Neuron (in vitro differentiated cells): ENCODE measurements at regions not wholly inside any gene's neighbourhood (a gene's known extent, or its start where the extent isn't known, plus 50 kb on each side); places are given as distances from the start of the nearest gene placed in this dataset.

Source experiments
- H2AFZ ChIP-seq: one replicate; pipeline ENCODE4 v1.6.1; 2013; ENCODE audit warnings: low read depth, mild to moderate bottlenecking, inconsistent platforms, low read length, moderate library complexity
- H3K27me3 ChIP-seq: one replicate; pipeline ENCODE4 v1.6.1; 2013; ENCODE audit warnings: low read length; ENCODE audit not compliant: insufficient read depth
- H3K36me3 ChIP-seq: one replicate; pipeline ENCODE4 v1.6.1; 2013; ENCODE audit warnings: low read length; ENCODE audit not compliant: insufficient read depth
- H3K4me1 ChIP-seq: one replicate; pipeline ENCODE4 v1.6.1; 2013; ENCODE audit warnings: low read length; ENCODE audit not compliant: insufficient read depth
- H3K4me3 ChIP-seq: 2 replicates; pipeline ENCODE4 v1.5.1; 2013; ENCODE audit warnings: mild to moderate bottlenecking, low read length, moderate library complexity
- H3K9me3 ChIP-seq: one replicate; pipeline ENCODE4 v1.6.1; 2013; ENCODE audit warnings: low read length

- no peaks in the 10 kb centered on the region for H3K9me3 ChIP-seq
- H3K4me1 ChIP-seq: peaks cover 2% of the 10 kb centered on the region
- no peak overlapping the region for H3K4me3 ChIP-seq
- no peaks in the 10 kb centered on the region for H3K27me3 ChIP-seq
- no peak overlapping the region for H2AFZ ChIP-seq
- H3K36me3 ChIP-seq: no peaks in the 10 kb centered on the region
Measured at GRCh38 chr9:26058111-26058895, 380.1 kb upstream of the TUSC1 start.

DNA sequence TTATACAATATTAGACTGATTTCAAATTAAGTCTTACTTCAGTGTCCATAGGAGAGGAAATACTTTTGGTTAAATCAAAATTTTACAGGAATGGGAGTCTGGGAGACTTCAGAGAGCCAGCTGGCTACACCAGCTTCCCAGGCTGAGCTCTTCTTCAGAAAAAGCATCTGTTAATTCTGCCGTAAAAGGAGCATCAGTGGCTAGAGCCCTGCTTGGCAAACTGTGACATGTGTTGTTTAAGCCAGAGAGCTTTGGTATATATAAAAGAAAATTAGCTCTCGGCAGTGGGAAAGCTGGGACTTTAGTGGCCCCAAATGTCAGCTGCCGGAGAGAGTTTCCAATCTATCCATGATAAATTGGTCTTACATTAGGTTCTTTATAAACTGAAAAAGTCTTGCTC lies 378.8 kb upstream of the TUSC1 start:
- H3K9me3 ChIP-seq: no peaks in the 10 kb centered on the region
- no peaks in the 10 kb centered on the region for H3K36me3 ChIP-seq
- H3K27me3 ChIP-seq: no peaks in the 10 kb centered on the region
- peaks cover 2% of the 10 kb centered on the region for H3K4me1 ChIP-seq
- no peak overlapping the region for H3K4me3 ChIP-seq
- no peak overlapping the region for H2AFZ ChIP-seq

GRCh38 chr9:26054600-26055520 lies 376.6 kb upstream of the TUSC1 start:
- Histone ChIP-seq H3K36me3 (no peaks in the 10 kb centered on the region), H3K27me3 (no peaks in the 10 kb centered on the region), H3K9me3 (no peaks in the 10 kb centered on the region), H3K4me3 (no peak overlapping the region), H3K4me1 (peaks cover 2% of the 10 kb centered on the region), H2AFZ (no peak overlapping the region)

GRCh38 chr9:26053954-26054353 lies 375.7 kb upstream of the TUSC1 start:
- Histone ChIP-seq H3K36me3 (no peaks in the 10 kb centered on the region), H2AFZ (no peak overlapping the region), H3K4me3 (no peak overlapping the region), H3K9me3 (no peaks in the 10 kb centered on the region), H3K4me1 (peaks cover 2% of the 10 kb centered on the region), H3K27me3 (no peaks in the 10 kb centered on the region)

- Histone ChIP-seq H2AFZ (no peak overlapping the region), H3K27me3 (no peaks in the 10 kb centered on the region), H3K4me1 (no peaks in the 10 kb centered on the region), H3K9me3 (no peaks in the 10 kb centered on the region), H3K4me3 (no peak overlapping the region), H3K36me3 (no peaks in the 10 kb centered on the region)
Measured at GRCh38 chr9:26043431-26043830, 365.2 kb upstream of the TUSC1 start.

DNA sequence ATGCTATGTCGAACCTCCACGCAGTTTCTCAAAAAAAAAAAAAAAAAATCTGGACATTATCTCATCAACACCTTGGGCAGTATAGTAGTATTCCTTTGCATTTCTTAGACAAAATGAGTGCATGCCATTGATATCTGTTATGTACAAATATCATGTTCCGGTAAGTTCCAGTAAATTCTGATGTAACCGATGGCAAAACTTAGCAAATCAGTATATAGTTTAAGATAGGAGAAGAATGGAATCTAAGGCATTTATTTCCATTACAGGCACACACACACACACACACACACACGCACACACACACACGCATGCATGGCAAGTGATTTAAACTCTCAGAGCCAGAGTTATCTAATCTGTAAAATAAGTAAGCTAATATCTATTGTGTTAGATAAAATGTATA lies 356.5 kb upstream of the TUSC1 start:
- Histone ChIP-seq H3K4me3 (no peak overlapping the region), H2AFZ (no peak overlapping the region), H3K9me3 (no peaks in the 10 kb centered on the region), H3K36me3 (no peaks in the 10 kb centered on the region), H3K4me1 (no peaks in the 10 kb centered on the region), H3K27me3 (no peaks in the 10 kb centered on the region)

- Histone ChIP-seq H3K4me1 (no peaks in the 10 kb centered on the region), H3K9me3 (no peaks in the 10 kb centered on the region), H3K36me3 (no peaks in the 10 kb centered on the region)
Measured at GRCh38 chr9:26033336-26033735, 355.1 kb upstream of the TUSC1 start.

GRCh38 chr9:26026423-26027100 lies 348.3 kb upstream of the TUSC1 start:
- Histone ChIP-seq H3K9me3 (no peaks in the 10 kb centered on the region), H3K36me3 (no peaks in the 10 kb centered on the region), H3K27me3 (no peaks in the 10 kb centered on the region), H3K4me1 (no peaks in the 10 kb centered on the region), H3K4me3 (no peak overlapping the region), H2AFZ (no peak overlapping the region)

More at GRCh38 chr9:26033336-26033735, 355.1 kb upstream of the TUSC1 start:
- H3K27me3 ChIP-seq: no peaks in the 10 kb centered on the region
- no peak overlapping the region for H2AFZ ChIP-seq
- H3K4me3 ChIP-seq: no peak overlapping the region

- Histone ChIP-seq H3K9me3 (no peaks in the 10 kb centered on the region), H3K27me3 (no peaks in the 10 kb centered on the region), H3K4me1 (no peaks in the 10 kb centered on the region), H3K36me3 (no peaks in the 10 kb centered on the region), H2AFZ (no peak overlapping the region), H3K4me3 (no peak overlapping the region)
Measured at GRCh38 chr9:26013199-26013598, 335.0 kb upstream of the TUSC1 start.

GRCh38 chr9:26012797-26013196 lies 334.6 kb upstream of the TUSC1 start:
- no peaks in the 10 kb centered on the region for H3K4me1 ChIP-seq
- no peaks in the 10 kb centered on the region for H3K36me3 ChIP-seq
- no peaks in the 10 kb centered on the region for H3K27me3 ChIP-seq

DNA sequence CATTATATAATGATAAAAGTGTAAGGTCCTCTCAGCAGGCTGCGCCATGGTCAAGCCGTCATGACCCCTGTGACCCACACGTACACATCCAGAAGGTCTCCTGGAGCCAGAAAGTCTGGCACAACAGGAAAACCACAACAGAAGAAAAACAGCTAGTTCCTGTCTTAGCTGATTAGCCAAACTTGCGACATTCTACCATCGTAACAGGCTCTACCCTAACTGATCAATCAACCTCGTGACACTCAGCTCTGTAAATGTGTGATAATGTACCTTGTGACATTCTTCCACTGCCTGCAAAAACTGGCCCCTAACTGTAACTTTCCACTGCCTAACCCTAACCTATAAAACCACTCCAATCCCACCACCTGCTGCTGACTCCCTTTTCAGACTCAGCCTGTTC lies 316.4 kb upstream of the TUSC1 start:
- no peaks in the 10 kb centered on the region for H3K9me3 ChIP-seq
- H3K27me3 ChIP-seq: no peaks in the 10 kb centered on the region
- H3K4me3 ChIP-seq: no peak overlapping the region
- H2AFZ ChIP-seq: no peak overlapping the region
- no peaks in the 10 kb centered on the region for H3K4me1 ChIP-seq
- no peaks in the 10 kb centered on the region for H3K36me3 ChIP-seq

More at GRCh38 chr9:26012797-26013196, 334.6 kb upstream of the TUSC1 start:
- Histone ChIP-seq H2AFZ (no peak overlapping the region), H3K4me3 (no peak overlapping the region), H3K9me3 (no peaks in the 10 kb centered on the region)

DNA sequence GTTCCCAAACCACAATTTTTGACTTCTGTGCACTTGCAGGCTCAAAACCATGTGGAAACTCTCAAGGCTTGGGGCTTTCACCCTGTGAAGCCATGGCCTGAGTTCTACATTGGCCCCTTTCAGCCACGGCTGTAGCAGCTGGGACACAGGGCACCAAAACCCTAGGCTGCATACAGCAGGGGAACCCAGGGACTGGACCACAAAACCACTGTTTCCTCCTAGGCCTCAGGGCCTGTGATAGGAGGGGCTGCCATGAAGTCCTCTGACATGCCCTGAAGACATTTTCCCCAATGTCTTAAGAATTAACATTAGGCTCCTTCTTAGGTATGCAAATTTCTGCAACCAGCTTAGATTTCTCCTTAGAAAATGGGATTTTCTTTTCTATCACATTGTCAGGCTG lies 312.1 kb upstream of the TUSC1 start:
- Histone ChIP-seq H3K9me3 (no peaks in the 10 kb centered on the region), H3K27me3 (no peaks in the 10 kb centered on the region), H2AFZ (no peak overlapping the region), H3K4me3 (no peak overlapping the region), H3K36me3 (no peaks in the 10 kb centered on the region), H3K4me1 (no peaks in the 10 kb centered on the region)

DNA sequence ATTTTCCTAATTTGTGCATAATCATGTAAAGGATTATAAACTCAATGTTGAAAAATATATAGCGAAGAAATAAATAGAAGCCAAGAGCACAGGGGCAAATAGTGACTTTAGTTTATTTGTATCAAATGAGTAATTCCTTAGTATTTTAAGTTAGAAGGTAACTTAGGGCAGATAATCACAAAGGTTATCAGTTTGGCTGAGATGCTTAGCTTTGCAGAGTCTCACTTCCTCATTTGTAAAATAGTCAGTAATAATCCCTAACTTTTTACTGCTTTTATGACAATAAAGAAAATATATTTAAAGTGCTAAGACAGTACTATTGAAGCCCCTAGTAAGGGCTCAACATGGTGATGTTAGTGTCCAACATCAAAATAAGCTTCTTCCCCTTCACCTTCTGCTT lies 297.4 kb upstream of the TUSC1 start:
- Histone ChIP-seq H3K27me3 (no peaks in the 10 kb centered on the region), H2AFZ (no peak overlapping the region), H3K36me3 (no peaks in the 10 kb centered on the region), H3K4me3 (no peak overlapping the region), H3K4me1 (no peaks in the 10 kb centered on the region), H3K9me3 (no peaks in the 10 kb centered on the region)
